ENCODE measurements at regions not wholly inside any gene's neighbourhood (a gene's known extent, or its start where the extent isn't known, plus 50 kb on each side); places are given as distances from the start of the nearest gene placed in this dataset.

DNA sequence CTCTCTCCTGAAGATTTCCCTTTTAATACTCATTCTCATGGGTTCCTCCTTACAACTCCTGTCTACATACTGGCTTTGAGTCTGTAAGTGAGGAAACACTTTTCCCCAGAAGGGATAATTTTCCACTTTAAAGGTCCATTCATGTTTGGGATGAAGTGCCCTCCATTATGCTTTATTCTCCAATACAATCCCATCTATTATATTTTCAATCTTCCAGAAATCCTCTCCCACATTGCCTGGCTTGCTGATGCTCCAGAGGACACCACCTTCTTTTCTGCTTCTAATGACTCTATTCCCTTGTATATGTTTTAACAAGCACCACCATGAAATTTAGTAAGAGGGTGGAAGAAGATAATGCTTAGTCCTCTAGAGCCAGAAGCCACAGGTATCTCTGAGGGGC is 92.7 kb upstream of the NBEA start:
- no peak for TF ChIP-seq GATA2 (IDR thresholded peaks at IDR 0.05; ENCODE audit: low read depth, low read length)
- TF ChIP-seq GATA3 (IDR thresholded peaks at IDR 0.05; ENCODE audit: low read depth, low read length): no peak

Measured in SH-SY5Y (cell line).